ENCODE measurements at regions not wholly inside any gene's neighbourhood (a gene's known extent, or its start where the extent isn't known, plus 50 kb on each side); places are given as distances from the start of the nearest gene placed in this dataset.

DNA sequence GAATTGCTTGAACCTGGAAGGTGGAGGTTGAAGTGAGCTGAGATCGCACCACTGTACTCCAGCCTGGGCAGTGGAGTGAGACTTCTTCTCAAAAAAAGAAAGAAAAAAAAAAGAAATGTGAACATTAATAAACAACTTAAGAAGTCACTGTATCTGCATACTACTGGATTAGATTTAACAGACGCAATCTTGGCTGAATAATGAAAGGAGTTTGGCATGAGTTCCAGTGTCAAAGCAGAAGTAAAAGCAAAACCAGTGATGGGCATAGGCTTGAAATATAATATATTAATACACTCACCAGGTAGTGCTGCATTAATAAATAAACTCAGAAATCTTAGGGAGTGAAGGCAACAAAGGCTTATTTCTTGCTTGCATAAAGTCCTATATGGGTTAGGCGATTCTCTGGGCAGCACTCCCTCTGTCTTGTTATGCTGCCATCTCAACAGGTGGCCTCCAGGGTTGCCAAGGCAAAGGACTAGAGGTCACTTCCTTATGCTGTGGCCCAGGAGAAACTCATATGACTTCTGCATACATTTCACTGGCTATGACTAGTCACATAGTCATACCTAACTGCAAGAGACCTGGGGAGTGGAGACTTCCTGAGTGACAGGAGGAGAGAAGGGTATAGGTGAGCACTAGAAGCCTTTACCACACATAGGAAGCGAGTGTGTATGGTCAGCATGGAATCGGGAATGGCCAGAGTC is 296.2 kb upstream of the SPRED2 start:
- TF ChIP-seq, protein P1, sequence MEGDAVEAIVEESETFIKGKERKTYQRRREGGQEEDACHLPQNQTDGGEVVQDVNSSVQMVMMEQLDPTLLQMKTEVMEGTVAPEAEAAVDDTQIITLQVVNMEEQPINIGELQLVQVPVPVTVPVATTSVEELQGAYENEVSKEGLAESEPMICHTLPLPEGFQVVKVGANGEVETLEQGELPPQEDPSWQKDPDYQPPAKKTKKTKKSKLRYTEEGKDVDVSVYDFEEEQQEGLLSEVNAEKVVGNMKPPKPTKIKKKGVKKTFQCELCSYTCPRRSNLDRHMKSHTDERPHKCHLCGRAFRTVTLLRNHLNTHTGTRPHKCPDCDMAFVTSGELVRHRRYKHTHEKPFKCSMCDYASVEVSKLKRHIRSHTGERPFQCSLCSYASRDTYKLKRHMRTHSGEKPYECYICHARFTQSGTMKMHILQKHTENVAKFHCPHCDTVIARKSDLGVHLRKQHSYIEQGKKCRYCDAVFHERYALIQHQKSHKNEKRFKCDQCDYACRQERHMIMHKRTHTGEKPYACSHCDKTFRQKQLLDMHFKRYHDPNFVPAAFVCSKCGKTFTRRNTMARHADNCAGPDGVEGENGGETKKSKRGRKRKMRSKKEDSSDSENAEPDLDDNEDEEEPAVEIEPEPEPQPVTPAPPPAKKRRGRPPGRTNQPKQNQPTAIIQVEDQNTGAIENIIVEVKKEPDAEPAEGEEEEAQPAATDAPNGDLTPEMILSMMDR (IDR thresholded peaks at IDR 0.05; ENCODE audit: low read length), result no peak
- TF ChIP-seq EZH2phosphoT487 (IDR thresholded peaks at IDR 0.05; ENCODE audit: low read length) (no peak), EZH2 (optimal IDR thresholded peaks at IDR 0.05; ENCODE audit: low read depth, low read length) (no peak)
